ENCODE measurements at regions not wholly inside any gene's neighbourhood (a gene's known extent, or its start where the extent isn't known, plus 50 kb on each side); places are given as distances from the start of the nearest gene placed in this dataset.
A peak's percentile ranks its signal among the peaks of the same experiment; 100 is the strongest.

DNA sequence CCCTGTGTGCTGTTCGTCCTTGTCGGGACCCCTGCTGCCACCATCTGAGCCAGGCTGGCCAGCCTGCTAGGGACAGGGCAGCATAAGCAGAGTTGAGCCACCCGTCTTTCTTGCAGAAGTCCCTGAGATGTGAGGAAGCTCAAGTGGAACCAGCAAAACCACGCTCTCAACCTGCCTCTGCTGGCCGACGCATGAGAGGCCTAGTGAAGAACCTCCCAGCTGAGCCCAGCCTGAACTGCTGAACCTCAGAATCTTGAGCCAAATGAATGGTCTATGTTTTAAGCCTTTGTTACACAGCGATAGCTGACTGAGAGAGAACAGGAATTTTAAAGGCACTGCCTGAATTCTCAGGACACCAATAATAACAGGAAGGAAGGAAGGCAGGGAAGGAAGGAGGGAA is 98.9 kb upstream of the ADRA2C start:
- no peak for DNase-seq

DNA sequence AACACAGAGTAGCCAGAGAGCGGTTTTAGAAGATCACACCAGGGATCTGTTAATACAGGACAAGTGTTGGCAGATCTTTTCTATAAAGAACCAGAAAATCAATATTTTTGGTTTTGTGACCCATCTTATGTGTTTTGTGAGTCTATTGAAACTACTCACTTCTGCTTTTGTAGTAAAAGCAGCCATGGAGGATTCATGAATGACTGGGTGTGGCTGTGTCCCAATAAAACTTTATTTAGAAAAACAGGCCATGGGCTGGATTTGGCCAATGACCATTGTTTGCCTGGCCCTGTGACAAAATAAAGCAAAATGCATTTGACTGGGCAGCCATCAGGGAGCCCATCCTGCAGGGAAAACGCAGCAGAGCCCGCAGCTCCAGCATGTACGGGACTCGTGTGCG is 99.9 kb upstream of the ADRA2C start:
- no peak for DNase-seq

DNA sequence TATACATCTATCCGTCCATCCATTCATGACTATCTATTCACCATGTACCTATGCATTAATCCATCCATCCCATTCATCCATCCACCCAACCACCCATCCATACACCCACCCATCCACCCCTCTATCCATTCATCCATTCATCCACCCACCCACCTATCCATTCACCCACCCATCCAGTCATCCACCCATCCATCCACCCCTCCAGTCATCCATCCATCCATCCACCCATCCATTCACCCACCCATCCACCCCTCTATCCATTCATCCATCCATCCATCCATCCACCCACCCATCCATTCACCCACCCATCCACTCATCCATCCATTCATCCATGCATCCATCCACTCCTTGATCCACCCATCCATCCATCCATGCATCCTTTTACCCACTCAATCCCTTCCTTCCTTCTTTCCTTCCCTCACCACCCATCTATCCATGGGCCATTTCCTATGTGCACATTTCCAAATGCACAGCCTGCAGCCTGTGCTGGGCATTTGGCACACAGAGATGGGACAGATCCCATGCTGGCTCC is 100.8 kb upstream of the ADRA2C start:
- DNase-seq = no peak

DNA sequence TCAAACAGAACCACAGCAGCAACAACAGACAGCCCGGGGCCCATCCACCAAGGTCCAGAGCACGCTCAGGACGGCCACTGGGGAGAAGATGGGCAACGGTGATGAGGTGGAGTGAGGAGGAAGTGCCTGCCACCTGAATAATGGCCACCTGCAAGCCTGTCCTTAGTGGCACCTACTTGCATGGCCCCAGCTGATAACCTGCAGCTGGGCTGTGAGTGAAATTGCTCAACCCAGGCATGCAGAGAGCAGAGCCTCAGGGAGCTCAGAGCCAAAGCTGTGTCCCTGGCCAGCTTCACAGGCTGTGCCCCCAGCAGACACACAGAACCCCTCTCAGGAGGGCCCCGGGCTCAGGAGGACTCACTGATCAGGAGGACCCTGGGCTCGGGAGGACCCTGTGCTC is 102.4 kb upstream of the ADRA2C start:
- no peak for DNase-seq

DNA sequence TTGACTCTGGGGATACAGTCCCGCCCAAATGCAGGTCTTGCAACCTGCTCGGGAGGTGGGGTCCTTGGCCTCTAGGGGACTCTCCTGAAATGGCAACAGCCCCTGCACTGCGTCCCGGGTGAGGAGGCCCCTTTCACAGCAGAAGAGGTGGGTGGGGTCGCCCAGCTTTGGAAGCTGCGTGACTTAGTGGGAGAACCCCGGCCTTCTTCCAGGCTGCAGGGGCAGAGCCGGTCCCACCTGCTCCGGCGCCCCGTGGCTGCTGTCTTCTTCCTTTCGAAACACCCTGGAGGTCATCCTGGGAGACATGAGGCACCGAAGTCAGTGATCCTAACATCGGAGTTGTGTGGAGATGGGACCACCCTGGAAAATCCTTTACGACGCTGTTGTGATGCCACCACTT is 103.7 kb upstream of the ADRA2C start:
- DNase-seq = no peak

DNA sequence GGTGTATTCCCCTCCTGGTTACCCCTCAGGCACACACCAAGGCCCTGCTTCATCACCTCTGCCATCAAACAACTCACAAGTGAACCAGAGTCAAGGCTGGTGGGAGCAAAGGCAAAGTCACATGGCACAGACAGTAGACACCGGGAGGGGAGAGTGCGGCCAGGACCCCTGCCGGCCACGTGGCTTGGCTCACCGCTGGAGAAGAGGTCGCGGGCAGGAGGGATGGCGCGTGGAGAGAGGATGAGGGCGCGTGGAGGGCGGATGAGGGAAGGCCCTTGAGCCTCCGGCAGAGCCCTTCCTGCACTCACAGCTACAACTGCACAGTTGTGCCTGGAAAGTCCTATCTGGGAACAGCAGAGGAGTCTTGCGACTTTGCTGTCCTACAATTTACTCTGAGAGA is 104.2 kb upstream of the ADRA2C start:
- DNase-seq = no peak

DNA sequence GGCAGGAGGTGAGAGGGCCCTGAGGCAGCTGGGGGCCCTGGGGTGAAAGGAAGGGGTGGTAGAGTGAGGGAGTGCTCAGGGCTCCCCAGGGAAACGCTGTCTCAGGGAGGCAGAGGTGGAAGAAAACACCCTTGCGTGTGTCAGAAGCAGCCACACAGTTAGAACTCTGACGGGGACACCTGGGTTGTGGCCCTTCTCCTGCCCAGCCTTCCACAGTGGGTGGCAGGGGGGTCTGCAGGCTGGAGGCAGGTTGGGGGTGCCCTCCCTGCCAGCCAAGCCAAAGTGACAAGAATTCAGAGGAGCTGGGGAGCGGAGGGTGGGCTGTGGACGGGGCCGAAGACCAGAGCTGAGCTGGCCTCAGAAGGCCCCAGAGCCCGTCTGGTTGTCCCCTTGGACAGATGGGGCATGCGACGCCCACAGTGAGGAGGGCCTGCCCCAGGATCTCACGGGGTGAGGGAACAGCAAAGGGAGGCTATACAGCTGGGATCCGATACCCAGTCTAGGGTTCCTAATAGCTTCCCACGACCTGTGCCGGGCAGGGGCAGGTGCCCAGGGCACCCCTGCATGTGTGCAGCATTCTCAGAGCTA is 105.2 kb upstream of the ADRA2C start:
- DNase-seq = no peak

DNA sequence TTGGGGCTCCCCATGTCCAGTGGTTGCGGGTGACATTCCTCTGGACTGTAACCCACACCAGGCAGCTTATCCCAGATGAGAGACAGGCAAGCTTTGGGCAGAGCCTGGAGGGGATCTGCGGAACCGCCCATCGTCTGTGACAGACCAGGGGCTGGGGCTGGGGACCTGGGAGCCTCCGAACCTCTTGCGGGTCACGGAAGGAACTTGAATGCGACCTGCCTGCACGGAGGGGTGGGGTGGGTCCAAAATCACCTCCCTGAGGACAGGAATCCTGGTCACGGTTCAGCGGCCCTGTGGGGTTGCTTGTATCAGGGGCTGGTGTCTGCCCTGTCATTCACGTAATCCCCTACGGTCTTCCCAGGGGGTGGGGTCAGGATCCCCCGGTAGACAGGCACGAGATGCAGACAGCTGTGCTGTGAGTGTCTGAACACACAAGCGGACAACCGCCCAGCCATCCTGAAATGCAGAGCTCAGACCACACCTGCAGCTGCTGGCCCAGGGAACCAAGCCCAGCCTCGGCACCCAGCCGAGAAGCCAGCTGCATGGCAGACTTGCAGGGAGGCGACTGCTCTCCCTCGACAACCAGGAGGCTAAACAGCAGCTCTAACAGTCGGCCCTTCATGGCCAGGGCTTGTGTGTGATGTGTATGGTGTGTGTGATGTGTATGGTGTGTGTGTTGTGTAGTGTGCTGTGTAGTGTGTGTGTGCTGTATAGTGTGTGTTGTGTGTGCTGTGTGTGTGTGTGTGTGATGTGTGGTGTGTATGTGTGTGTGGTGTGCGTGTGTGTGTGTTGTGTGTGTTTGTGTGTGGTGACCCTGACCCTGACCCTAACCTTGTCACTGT is 105.9 kb upstream of the ADRA2C start:
- peak; percentile 47 to 82 (median 79) for DNase-seq

DNA sequence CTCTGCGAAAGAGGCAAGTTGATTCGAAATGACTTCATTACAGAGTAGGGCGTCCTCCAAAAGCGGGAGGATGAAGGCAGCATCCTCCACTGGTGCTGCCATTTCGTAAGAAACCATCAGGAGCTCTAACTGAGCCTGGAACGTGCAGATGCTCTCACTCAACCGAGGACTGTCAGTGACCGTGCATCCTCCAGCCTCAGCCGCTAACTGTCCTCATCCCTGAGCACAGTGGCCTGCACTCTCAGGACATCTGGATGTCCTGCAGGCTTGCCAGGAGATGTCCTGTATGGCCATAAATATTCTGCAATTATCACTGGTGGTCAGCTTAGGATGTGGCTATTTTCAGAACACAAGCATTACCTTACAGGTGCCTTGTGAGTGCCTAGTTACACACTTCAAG is 107.1 kb upstream of the ADRA2C start:
- DNase-seq = no peak

DNA sequence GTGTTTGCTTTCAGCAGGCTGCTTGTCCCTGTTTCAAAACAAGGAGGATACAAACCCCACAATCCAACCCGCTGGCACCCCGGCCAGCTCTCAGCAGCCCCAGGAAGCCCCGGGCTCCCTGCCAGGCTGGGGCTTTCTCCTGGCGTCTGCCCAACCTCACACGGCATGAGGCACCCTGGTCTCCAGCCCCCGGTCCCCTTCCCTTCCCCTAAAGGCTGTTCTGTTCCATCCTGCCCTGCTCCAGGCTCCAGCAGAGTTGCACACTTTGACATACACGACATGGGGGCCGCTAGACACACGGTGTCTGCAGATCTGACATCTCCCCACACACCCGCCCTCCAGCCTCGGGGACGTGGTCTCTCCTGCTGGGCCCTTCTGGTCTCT is 107.7 kb upstream of the ADRA2C start:
- DNase-seq = peak in 2 of 3 experiments; percentile 21 to 27

DNA sequence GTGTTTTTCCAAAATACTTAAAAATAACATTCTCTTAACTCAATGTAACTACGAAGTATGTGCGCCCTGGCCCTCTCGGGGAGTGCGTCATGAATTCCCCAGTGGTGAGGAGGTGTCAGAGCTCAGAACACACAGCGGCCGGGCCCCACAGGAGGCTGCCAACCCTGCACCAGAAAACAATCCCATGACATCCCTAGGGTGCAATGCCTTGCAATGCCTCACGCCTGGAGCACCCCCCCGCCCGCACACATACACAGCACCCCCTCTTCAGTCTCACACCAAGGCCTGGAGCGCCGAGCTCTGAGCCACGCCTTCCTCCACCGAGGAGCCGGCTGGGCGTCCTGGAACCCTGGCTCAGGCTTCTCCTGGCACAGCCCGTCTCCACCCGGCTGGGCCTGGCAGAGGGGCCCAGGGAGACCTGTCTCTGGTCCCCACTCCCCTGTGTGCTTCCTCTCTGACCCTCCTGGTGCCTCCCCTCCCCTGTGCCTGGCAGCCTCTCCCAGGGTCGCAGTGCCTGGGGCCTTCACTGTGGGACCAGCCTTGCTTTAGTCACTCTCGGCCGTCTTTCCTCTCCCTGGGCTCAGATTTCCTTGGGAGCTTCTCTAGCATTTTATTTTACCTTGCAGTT is 108.2 kb upstream of the ADRA2C start:
- no peak for DNase-seq

DNA sequence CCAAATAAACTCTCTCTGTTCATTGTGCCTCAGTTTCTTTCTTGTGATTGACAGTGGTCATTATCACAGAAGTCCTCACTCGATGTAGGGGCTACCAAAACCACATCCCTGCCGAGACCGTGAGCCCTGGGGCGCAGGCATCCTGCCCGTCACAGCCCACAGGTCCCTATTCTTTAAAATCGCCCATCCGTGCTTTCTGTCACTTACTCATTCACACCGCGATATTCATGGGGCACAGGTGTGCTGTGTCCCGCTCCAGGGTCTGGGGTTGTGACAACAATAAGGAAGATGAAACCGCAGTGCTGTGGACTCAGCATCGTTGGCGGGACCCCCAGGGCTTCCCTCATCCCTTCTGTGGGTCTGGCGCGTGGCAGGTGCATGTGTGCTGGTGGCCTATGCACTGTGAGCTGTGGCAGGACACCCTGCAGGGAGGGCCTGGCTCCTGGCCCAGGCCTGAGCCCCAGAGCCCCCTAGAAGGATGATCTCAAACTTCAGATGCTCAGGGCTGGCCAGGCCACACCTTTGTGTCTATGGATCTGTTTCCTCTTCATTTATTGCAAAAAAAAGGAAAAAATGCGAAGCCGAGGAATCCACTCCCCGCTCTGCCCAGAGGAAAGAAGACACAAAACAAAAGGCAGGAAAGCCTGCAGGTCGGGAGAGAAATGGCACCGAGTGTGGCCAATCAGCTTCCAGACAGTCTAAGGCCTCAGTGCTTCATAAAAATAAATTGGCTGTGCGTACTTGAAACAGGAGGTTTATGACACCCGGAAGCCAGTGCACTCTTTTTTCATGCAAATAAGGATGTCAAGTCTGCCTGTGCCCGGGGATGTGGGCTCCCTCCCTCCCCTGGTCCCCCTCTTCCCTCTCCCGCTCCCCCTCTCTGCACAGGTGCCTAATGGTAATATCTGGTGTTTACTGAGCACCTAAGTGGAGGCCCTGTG is 109.5 kb upstream of the ADRA2C start:
- peak; percentile 34 to 87 (median 69) for DNase-seq

DNA sequence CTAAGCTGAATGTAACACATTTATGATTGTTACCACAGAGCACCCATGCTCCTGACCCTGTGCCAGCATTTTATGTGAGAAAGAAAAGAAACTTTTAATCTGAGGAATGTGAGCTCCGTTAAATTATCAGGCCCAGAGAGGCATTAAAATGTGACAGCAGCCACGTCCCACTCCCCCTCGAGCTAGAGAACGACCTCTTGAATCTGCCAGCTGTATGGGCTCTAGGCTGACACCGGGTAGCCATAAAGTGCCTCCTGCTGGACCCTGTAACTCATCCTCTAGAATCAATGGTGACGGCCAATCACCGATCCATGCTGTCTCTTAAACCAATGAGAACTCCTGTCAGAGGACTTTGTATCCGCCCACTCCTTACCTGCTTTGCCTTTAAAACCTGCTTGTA is 110.2 kb upstream of the ADRA2C start:
- DNase-seq = peak in 1 of 3 experiments; percentile 83

DNA sequence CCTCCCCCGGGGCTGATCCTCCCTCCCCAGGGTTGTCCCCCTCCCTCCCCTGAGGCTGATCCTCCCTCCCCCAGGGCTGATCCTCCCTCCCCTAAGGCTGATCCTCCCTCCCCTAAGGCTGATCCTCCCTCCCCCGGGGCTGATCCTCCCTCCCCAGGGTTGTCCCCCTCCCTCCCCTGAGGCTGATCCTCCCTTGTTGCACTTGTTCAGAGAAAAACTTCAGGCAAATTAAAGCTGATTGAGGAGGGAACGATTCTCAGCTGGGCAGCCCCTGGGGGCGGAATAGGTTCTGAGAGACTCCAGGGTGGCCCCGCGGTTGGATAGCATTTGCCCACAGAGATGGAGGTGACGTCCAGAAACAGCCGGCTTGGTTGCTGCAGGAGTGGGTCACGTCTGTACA is 110.7 kb upstream of the ADRA2C start:
- peak in 1 of 3 experiments; percentile 20 for DNase-seq

DNA sequence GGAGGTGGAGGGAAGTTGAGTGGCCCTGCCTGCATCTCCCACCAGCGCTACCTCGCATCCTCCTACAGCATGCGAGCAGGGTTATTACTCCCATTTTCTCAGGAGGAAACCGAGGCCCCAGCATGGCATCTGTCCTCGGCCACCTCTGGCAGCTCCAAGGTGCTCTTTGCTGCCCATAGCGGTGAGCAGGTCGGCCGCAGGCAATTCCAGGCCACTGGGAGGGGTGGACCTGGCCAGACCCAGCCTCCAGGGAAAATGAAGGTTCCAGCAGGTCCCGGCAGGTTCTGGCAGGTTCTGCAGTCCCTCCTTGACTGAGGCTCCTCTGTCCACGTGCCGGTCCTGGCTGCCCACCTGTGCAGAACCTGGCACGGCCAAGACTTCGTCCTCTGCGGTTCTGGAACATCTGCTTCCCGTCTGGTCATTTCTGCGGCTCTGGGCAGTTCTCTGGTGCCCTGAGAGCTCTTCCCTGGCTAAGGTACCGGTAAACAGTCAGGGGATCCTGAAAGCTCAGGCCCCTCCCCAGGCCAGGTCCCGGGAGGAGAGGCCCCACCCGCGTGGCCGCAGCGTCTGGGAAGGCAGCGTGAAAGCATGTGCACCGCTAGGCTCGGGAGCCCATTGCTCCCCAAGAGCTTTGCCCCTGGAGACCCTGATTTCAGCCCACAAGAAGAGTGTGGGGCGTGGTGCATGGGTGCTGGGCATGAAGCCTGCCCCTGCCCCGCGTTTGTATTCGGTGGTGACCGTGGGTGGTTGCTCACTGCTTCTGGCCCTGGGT is 112.0 kb upstream of the ADRA2C start:
- DNase-seq = no peak

DNA sequence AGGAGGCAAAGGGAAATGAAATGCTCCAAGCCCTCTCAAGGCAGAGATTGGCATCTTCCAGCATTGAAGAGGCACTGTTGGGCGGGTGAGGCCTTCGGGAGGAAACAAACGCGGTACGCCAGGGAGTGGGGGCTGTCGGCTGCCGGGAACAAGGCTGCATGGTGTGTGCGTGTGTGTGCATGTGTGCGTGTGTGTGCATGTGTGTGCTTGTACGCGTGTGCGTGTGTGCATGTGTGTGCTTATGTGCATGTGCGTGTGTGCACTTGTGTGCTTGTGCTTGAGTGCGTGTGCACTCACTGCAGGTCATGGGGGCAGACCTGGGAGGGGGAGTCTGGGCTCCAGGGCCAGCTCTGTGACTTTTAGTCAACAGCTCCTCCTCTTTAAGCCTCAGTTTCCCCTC is 113.6 kb upstream of the ADRA2C start:
- peak in 1 of 3 experiments; percentile 3 for DNase-seq

DNA sequence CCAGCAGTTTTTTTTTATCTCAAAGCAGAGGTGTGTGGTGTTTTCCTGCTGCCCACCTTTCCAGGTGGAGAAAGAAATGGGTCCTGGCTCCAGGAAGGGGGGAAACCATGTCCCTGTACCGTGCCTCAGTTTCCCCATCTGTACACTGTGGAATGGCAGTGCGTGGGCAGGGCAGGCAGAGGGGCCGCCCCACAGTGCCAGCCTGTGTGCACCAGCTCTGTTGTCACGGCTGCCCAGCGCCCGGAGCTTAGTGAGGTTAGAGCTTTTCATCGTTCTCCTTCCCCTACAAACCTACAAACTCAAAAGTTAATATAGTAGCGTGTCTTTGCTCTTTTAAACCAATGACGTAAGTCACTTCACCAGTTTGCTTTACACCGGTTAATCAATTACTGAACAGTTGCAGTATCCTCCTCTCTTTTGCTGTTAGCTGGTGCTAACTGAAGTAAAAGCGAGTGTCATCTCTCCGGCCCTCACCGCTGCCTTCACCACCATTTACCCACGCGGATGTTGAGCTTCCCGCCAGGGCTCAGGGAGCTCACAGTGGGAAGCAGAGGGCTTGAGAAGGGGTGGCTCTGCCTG is 114.8 kb upstream of the ADRA2C start:
- DNase-seq = no peak

DNA sequence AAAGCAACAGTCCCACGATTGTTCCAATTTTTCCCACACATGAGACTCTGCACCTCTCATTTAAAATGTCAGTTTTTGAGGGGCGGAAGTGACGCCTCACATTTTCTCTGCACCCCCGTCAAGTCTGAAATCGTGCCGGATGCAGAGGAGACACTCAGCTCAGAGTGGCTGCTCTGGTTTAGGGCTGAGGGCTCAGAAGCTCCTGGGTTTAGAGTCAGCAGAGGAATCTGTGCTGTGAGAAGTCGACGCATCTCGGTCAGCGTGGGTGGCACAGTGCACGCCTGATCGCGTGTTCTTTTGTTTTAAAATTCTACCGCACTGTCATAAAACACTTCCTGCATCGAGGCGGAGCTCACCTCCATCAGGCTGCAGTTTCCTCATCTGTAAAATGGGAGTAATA is 116.7 kb upstream of the ADRA2C start:
- DNase-seq = no peak

DNA sequence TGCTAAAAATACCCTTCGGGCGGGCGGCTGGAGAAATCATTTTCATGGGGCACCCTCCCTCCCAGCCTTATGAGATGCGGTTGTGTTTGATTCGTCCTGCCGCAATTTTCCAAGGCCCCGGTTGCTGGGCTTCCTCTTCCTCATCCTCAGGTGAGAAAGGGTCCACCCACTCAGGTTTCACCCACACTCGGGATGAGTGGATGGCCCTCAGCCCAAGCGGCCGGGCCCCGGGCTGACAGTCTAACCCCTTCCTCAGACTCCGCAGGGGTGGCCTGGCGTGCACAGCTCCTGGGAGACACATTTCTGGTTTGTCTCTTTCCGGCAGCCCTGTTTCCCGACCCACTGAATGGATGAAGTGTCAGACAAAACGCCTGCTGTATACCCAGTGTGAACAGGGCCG is 116.5 kb upstream of the LRPAP1 start:
- no peak for DNase-seq

DNA sequence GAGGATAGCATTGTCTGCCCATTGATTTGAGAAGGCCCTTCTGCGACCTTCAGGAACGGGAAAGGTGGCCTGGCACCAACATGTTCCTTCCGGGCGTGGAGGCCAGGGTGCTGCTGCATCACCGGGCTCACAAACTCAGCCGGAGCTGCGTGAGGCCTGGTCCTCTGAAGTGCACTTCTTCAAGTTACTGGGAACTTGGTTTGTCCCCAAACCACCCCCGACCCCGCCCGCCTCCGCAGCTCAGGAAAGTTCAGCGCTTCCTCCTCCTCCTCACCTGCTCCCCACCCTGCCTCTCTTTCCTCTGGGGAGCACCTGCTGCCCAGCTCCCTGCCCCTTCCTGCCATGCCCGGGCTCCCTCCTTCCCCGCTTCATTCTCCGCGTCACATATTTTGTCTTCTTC is 116.0 kb upstream of the LRPAP1 start:
- DNase-seq = no peak

DNA sequence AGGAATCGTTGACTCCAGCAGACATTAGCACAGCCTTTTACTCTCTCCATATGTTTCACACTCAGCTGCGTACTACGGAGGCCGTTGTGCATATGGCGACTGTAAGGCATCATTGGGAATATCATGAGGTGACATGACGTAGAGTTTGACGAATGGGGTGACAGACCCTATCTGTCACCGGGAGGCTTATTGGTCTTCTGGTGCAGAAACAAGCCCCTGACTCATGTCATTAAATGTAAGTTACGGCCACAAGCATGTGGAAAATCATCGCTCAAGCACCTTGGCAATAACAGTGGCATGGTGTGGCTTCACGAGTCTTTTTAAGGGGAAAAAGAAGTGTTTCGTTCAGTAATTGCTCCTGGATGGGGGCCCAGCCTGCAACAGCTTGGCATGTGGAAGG is 115.2 kb upstream of the LRPAP1 start:
- DNase-seq = no peak

All from NCI-H1417 (cell line).